Ectodermal cell (in vitro differentiated cells): ENCODE measurements at regions not wholly inside any gene's neighbourhood (a gene's known extent, or its start where the extent isn't known, plus 50 kb on each side); places are given as distances from the start of the nearest gene placed in this dataset.
A peak's percentile ranks its signal among the peaks of the same experiment; 100 is the strongest.

Experiments
- H3K27ac ChIP-seq: 2 replicates; pipeline ENCODE4 v1.7.0; 2013; ENCODE audit warnings: mild to moderate bottlenecking, low read depth, low read length; ENCODE audit not compliant: insufficient read depth, poor library complexity, severe bottlenecking
- H3K27me3 ChIP-seq: 2 replicates; pipeline ENCODE4 v1.7.0; 2013; ENCODE audit warnings: mild to moderate bottlenecking, low read length; ENCODE audit not compliant: insufficient read depth, control insufficient read depth, poor library complexity, severe bottlenecking
- H3K36me3 ChIP-seq: one replicate; pipeline ENCODE4 v1.7.0; 2013; ENCODE audit warnings: low read length; ENCODE audit not compliant: control insufficient read depth, insufficient read depth
- H3K4me1 ChIP-seq: one replicate; pipeline ENCODE4 v1.7.0; 2013; ENCODE audit warnings: low read length; ENCODE audit not compliant: control insufficient read depth, insufficient read depth
- H3K4me3 ChIP-seq: 2 replicates; pipeline ENCODE4 v1.7.0; 2013; ENCODE audit warnings: low read depth, low read length, control low read depth; ENCODE audit not compliant: insufficient read depth
- H3K9me3 ChIP-seq: 2 replicates; pipeline ENCODE4 v1.7.0; 2013; ENCODE audit warnings: mild to moderate bottlenecking, low read length, moderate library complexity; ENCODE audit not compliant: control insufficient read depth
- WGBS, 2 experiments: methylation state at CpG; one replicate each; pipeline ENCODE4 v1.1.7; 2013; ENCODE audit warnings: missing lambda C conversion rate in 2 of 2; 5-methylcytosine and 5-hydroxymethylcytosine counted together

DNA sequence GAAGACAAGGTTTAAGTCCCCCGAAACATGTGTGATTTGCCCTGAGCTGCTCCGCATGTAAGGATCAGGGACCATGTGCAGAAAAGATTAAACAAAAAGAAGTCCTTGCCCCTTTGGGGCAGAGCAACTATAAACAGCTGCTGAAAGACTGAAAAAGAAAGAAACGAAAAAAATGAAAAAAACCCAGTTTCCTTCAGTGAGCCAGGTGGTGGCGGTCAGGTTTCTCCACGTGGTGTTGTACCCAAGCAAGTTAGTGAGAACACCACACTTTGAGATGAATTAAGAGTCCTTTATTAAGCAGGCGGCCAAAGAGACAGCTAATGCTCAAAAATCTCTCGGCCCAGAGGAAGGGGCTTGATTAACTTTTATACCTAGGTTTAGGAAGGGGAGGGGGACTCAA is 404.9 kb upstream of the SYT4 start:
- H3K27ac ChIP-seq: no peak overlapping the region
- no peaks in the 10 kb centered on the region for H3K4me1 ChIP-seq
- no peak overlapping the region for H3K4me3 ChIP-seq
- 87 to 93% methylated on average over 7 of the region's 7 CpGs for WGBS, 2 experiments
- no peaks in the 10 kb centered on the region for H3K9me3 ChIP-seq
- H3K36me3 ChIP-seq: no peaks in the 10 kb centered on the region
- H3K27me3 ChIP-seq: no peaks in the 10 kb centered on the region

DNA sequence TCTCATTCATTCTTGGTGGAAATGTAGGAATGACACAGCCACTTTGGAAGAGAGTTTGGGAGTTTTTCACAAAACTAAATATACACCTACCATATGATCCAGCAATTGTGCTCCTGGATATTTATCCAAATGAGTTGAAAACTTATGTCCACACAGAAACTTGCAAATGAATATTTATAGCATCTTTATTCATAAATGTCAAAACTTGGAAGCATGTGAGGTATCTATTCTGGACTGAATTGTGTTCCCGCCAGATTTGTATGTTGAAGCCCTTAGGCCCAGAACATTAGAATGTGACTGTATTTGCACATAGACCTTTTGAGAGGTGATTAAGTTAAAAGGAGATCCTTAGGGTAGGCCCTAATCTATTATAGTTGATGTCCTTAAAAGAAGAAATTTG is 409.4 kb upstream of the SYT4 start:
- 94 to 100% methylated on average over 1 of the region's 1 CpG for WGBS, 2 experiments
- H3K4me3 ChIP-seq: no peak overlapping the region
- H3K4me1 ChIP-seq: no peaks in the 10 kb centered on the region
- no peaks in the 10 kb centered on the region for H3K27me3 ChIP-seq
- no peaks in the 10 kb centered on the region for H3K36me3 ChIP-seq
- H3K27ac ChIP-seq: no peak overlapping the region
- no peaks in the 10 kb centered on the region for H3K9me3 ChIP-seq

DNA sequence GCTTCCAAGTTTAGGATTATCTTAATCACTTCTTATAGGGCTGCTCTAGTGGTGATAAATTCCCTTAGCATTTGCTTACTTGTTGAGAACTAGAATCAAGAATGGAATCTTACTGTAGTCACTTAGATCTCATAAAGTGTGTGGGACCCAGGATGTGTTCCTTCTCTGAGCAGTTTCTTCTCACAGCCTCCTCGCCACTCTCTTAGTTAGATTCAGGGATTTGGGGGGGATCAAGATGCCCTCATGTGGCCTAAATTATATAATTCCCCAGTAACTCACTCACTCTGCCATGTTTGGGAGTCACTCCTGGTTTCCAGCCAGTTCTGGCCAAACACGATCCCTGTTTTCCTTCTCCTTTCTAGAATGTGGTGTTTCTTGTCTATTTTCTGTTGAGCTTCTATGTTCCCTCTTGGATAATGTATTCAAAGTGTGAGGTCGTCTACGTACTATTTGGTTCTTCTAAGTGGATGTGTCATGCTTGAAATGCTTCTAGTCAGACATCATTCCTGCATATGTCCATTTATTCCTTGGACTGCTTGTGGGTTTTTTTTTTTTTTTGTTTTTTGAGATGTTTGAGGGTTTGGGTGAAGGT is 414.9 kb upstream of the SYT4 start:
- Histone ChIP-seq H3K9me3 (no peaks in the 10 kb centered on the region), H3K4me1 (no peaks in the 10 kb centered on the region), H3K36me3 (no peaks in the 10 kb centered on the region), H3K4me3 (no peak overlapping the region), H3K27ac (no peak overlapping the region), H3K27me3 (no peaks in the 10 kb centered on the region)
- WGBS, 2 experiments: 84 to 94% methylated on average over 4 of the region's 4 CpGs

DNA sequence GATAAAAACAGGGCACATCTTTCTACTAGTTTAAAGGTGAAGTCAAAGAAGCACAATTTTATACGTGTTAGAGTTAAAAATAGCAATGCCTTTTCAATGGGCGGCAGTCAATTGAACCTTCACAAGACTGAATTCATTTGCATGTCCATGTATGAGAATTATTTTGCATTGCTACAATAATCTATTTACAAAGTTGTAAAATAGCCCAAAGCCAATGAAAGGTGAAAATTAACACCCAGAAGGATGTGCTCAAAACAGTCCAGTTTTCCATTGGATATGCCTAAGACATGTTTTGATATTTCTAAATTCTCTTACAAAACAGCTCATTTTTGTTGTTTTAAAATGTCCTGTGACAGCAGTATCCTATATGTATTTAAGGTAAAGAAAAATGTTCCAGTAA is 425.1 kb upstream of the SYT4 start:
- H3K9me3 ChIP-seq: no peaks in the 10 kb centered on the region
- H3K4me3 ChIP-seq: no peak overlapping the region
- H3K27ac ChIP-seq: no peak overlapping the region
- 82 to 90% methylated on average over 2 of the region's 2 CpGs for WGBS, 2 experiments
- H3K4me1 ChIP-seq: no peaks in the 10 kb centered on the region
- H3K27me3 ChIP-seq: no peaks in the 10 kb centered on the region
- H3K36me3 ChIP-seq: no peaks in the 10 kb centered on the region

DNA sequence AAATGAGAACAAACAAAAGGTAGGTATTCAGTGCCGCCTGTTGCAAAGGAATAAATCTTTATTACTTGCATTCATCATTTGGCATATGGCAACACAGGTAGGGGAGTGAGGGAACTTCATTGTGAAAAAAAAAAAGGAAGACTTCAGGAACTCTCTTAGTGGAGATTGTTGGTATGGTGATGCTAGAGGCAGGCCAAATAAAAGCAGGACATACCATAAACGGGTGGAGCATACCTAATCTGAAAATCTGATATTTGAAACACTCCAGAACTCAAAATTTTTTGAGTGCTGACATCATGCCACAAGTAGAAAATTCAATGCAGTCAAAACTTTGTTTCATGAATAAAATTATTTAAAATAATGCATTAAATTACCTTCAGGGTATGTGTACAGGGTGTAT is 425.8 kb upstream of the SYT4 start:
- no peaks in the 10 kb centered on the region for H3K36me3 ChIP-seq
- H3K27me3 ChIP-seq: no peaks in the 10 kb centered on the region
- H3K4me1 ChIP-seq: no peaks in the 10 kb centered on the region
- H3K4me3 ChIP-seq: no peak overlapping the region
- 94% methylated on average over 2 of the region's 2 CpGs; no CpG with 5 or more reads in 1 of the 2 experiments for WGBS, 2 experiments
- H3K27ac ChIP-seq: no peak overlapping the region
- no peaks in the 10 kb centered on the region for H3K9me3 ChIP-seq

DNA sequence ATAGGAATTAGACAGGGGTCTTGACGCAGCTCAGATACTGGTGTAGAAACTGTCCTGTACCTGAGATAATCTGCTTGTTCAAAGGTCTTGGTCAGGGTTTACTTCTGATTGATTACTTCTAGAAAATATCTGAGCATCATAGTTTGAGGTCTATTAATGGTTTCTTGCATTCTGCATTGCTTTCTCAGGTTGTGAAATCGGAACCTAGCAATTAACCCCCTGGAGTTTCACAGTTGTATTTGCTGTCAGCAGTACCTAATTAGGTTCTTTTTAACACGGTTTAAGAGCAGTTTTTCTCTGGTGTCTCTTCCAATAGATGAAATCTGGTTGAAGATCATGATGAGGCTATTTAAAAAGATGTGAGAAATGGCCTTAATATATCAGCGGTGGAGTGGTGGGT is 428.6 kb upstream of the SYT4 start:
- H3K36me3 ChIP-seq: no peaks in the 10 kb centered on the region
- H3K9me3 ChIP-seq: no peaks in the 10 kb centered on the region
- H3K4me3 ChIP-seq: no peak overlapping the region
- 55 to 69% methylated on average over 4 of the region's 4 CpGs for WGBS, 2 experiments
- H3K27me3 ChIP-seq: no peaks in the 10 kb centered on the region
- no peak overlapping the region for H3K27ac ChIP-seq
- H3K4me1 ChIP-seq: no peaks in the 10 kb centered on the region

DNA sequence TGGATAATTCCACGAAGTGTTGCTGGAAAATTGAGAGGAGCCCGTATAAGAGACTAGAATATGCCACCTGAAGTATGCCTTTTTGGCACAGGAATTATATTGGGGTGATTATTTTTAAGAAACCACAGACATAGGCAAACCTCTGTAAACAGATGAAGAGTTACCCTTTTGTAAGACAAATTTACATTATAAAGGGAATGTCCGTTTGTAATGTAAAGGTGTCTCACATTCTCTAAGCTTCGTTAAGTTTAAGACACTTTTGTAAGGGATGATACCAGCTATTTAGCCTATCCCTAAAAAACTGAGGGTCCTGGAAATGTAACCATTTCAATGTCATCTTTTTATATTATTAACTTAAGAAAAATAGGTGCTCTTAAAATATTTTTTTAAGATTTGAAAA is 432.8 kb upstream of the SYT4 start:
- 73 to 86% methylated on average over 2 to 4 of the region's 4 CpGs for WGBS, 2 experiments
- no peaks in the 10 kb centered on the region for H3K9me3 ChIP-seq
- H3K4me3 ChIP-seq: no peak overlapping the region
- no peaks in the 10 kb centered on the region for H3K27me3 ChIP-seq
- no peaks in the 10 kb centered on the region for H3K4me1 ChIP-seq
- no peak overlapping the region for H3K27ac ChIP-seq
- H3K36me3 ChIP-seq: no peaks in the 10 kb centered on the region

DNA sequence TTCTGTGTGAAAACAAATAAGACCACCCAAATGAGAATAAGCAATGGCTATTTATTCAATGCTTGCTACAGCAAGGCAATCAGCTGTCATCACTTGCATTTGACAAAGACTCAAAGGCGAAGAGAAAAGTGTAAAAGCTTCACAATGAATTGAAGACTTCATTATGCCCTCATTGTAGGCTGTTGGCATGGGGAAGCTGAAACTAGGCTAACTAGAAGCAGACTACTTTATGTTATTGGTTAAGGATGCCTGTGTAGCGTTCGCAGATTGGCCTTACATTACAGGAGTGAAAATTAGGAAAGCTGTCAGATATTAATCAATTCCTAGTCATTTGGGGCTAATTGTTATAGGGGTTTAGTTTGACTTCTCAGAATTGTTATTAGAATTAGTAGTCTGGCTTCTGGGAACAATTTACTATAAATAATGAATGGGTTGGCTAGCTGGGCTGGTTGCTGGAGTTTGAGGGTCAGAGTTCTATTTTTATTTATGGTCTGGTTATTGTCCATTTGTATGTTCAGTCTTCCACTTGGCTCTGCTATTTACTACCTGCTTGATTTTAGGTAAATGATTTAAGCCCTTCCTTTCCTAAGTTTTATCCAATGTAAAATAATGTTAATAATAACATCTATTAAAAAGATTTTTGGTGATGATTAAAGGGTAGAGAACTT is 437.2 kb upstream of the SYT4 start:
- no peak overlapping the region for H3K4me3 ChIP-seq
- H3K27me3 ChIP-seq: no peaks in the 10 kb centered on the region

DNA sequence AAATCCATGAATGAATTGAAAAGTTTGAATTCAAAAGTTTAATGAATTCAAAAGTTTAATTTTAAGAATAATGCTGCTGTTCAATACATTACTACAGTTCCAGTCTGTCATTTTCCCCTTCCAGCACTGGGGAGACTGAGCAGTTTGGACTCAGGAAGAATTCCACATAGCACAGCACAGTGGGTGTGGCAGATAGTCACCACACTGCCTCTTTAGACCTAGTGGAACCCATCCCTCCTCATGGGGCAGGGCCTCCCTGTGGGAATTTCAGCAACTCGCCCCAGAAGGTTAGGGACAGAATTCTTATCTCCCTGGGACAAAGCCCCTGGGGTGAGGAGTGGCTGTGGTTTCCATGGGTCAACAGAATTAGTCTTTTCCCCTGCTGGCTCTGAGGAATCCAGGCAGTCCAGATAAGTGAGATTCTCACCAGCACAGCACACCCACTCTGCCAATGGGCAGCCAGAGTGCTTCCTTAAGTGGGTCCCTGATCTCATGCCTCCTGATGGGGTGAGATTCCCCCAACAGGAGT is 442.0 kb upstream of the SYT4 start:
- Histone ChIP-seq H3K4me1 (no peaks in the 10 kb centered on the region), H3K4me3 (no peak overlapping the region), H3K27me3 (no peaks in the 10 kb centered on the region), H3K9me3 (no peaks in the 10 kb centered on the region), H3K27ac (no peak overlapping the region), H3K36me3 (no peaks in the 10 kb centered on the region)
- WGBS, 2 experiments: 79% methylated on average over 1 of the region's 1 CpG; no CpG with 5 or more reads in 1 of the 2 experiments

More for the DNA sequence above, 437.2 kb upstream of the SYT4 start:
- WGBS, 2 experiments: 78 to 89% methylated on average over 3 of the region's 3 CpGs
- Histone ChIP-seq H3K27ac (peak overlapping the region; percentile 2), H3K9me3 (no peaks in the 10 kb centered on the region), H3K36me3 (no peaks in the 10 kb centered on the region), H3K4me1 (no peaks in the 10 kb centered on the region)

DNA sequence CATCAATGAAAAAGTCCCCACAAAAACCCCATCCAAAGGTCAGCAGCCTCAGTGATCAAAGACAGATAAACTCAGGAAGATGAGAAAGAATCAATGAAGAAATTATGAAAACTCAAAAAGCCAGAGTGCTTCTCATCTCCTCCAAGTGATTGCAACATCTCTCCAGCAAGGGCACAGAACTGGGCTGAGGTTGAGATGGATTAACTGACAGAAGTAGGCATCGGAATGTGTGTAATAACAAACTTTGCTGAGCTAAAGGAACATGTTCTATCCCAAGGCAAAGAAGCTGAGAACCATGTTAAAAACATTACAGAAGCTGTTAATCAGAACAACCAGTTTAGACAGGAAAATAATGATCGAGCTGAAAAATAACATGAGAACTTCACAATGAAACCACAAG is 442.8 kb upstream of the SYT4 start:
- Histone ChIP-seq H3K27me3 (no peaks in the 10 kb centered on the region), H3K4me1 (no peaks in the 10 kb centered on the region), H3K4me3 (no peak overlapping the region), H3K27ac (no peak overlapping the region), H3K9me3 (no peaks in the 10 kb centered on the region), H3K36me3 (no peaks in the 10 kb centered on the region)
- 89 to 96% methylated on average over 2 of the region's 2 CpGs for WGBS, 2 experiments
